ENCODE measurements at regions not wholly inside any gene's neighbourhood (a gene's known extent, or its start where the extent isn't known, plus 50 kb on each side); places are given as distances from the start of the nearest gene placed in this dataset.

GRCh38 chr14:84541018-84541417 is 988.9 kb upstream of the FLRT2 start:
- Histone ChIP-seq H3K9ac (ENCODE audit: low read length in 5 of 5) (no peak overlapping the region), H3K9me3 (ENCODE audit: control insufficient read depth in 5 of 5, low read length in 5 of 5) (no peaks in the 10 kb centered on the region), H3K27ac (ENCODE audit: low read depth, low read length) (no peak overlapping the region), H3K36me3 (ENCODE audit: control insufficient read depth in 5 of 5, insufficient read depth in 5 of 5, low read length in 5 of 5) (no peaks in the 10 kb centered on the region), H3K27me3 (ENCODE audit: control insufficient read depth in 5 of 5, insufficient read depth in 4 of 5, low read length in 5 of 5) (no peaks in the 10 kb centered on the region), H3K4me1 (ENCODE audit: control insufficient read depth in 5 of 5, insufficient read depth in 5 of 5, low read length in 5 of 5) (peaks cover 0 to 21% (median 6%) of the 10 kb centered on the region in 5 donors), H3K4me3 (ENCODE audit: low read depth in 1 of 5, low read length in 5 of 5) (no peak overlapping the region)

- no peaks in the 10 kb centered on the region for H3K27me3 ChIP-seq (ENCODE audit: control insufficient read depth in 5 of 5, insufficient read depth in 4 of 5, low read length in 5 of 5)
- H3K9me3 ChIP-seq (ENCODE audit: control insufficient read depth in 5 of 5, low read length in 5 of 5) = no peaks in the 10 kb centered on the region
- no peak overlapping the region for H3K4me3 ChIP-seq (ENCODE audit: low read depth in 1 of 5, low read length in 5 of 5)
- peaks cover 0 to 21% (median 6%) of the 10 kb centered on the region in 5 donors for H3K4me1 ChIP-seq (ENCODE audit: control insufficient read depth in 5 of 5, insufficient read depth in 5 of 5, low read length in 5 of 5)
- H3K27ac ChIP-seq (ENCODE audit: low read depth, low read length) = no peak overlapping the region
- no peaks in the 10 kb centered on the region for H3K36me3 ChIP-seq (ENCODE audit: control insufficient read depth in 5 of 5, insufficient read depth in 5 of 5, low read length in 5 of 5)
- no peak overlapping the region for H3K9ac ChIP-seq (ENCODE audit: low read length in 5 of 5)
Observed at GRCh38 chr14:84543859-84544258, 986.1 kb upstream of the FLRT2 start.

GRCh38 chr14:84544486-84545131 is 985.3 kb upstream of the FLRT2 start:
- no peaks in the 10 kb centered on the region for H3K36me3 ChIP-seq (ENCODE audit: control insufficient read depth in 5 of 5, insufficient read depth in 5 of 5, low read length in 5 of 5)
- H3K9ac ChIP-seq (ENCODE audit: low read length in 5 of 5) = no peak overlapping the region
- H3K4me1 ChIP-seq (ENCODE audit: control insufficient read depth in 5 of 5, insufficient read depth in 5 of 5, low read length in 5 of 5) = peaks cover 0 to 21% (median 6%) of the 10 kb centered on the region in 5 donors
- no peaks in the 10 kb centered on the region for H3K27me3 ChIP-seq (ENCODE audit: control insufficient read depth in 5 of 5, insufficient read depth in 4 of 5, low read length in 5 of 5)
- H3K27ac ChIP-seq (ENCODE audit: low read depth, low read length) = no peak overlapping the region
- H3K4me3 ChIP-seq (ENCODE audit: low read depth in 1 of 5, low read length in 5 of 5) = no peak overlapping the region
- no peaks in the 10 kb centered on the region for H3K9me3 ChIP-seq (ENCODE audit: control insufficient read depth in 5 of 5, low read length in 5 of 5)

GRCh38 chr14:84546236-84546635 is 983.7 kb upstream of the FLRT2 start:
- Histone ChIP-seq H3K27ac (ENCODE audit: low read depth, low read length) (no peak overlapping the region), H3K36me3 (ENCODE audit: control insufficient read depth in 5 of 5, insufficient read depth in 5 of 5, low read length in 5 of 5) (no peaks in the 10 kb centered on the region), H3K9me3 (ENCODE audit: control insufficient read depth in 5 of 5, low read length in 5 of 5) (no peaks in the 10 kb centered on the region), H3K27me3 (ENCODE audit: control insufficient read depth in 5 of 5, insufficient read depth in 4 of 5, low read length in 5 of 5) (no peaks in the 10 kb centered on the region), H3K9ac (ENCODE audit: low read length in 5 of 5) (no peak overlapping the region), H3K4me1 (ENCODE audit: control insufficient read depth in 5 of 5, insufficient read depth in 5 of 5, low read length in 5 of 5) (peaks cover 0 to 12% (median under 1%) of the 10 kb centered on the region in 5 donors), H3K4me3 (ENCODE audit: low read depth in 1 of 5, low read length in 5 of 5) (no peak overlapping the region)

GRCh38 chr14:84554136-84554535 is 975.8 kb upstream of the FLRT2 start:
- Histone ChIP-seq H3K36me3 (ENCODE audit: control insufficient read depth in 5 of 5, insufficient read depth in 5 of 5, low read length in 5 of 5) (no peaks in the 10 kb centered on the region), H3K27ac (ENCODE audit: low read depth, low read length) (no peak overlapping the region), H3K4me1 (ENCODE audit: control insufficient read depth in 5 of 5, insufficient read depth in 5 of 5, low read length in 5 of 5) (peaks cover 0 to 2% (median 0%) of the 10 kb centered on the region in 5 donors)

GRCh38 chr14:84555493-84555892 is 974.5 kb upstream of the FLRT2 start:
- Histone ChIP-seq H3K36me3 (ENCODE audit: control insufficient read depth in 5 of 5, insufficient read depth in 5 of 5, low read length in 5 of 5) (no peaks in the 10 kb centered on the region), H3K27me3 (ENCODE audit: control insufficient read depth in 5 of 5, insufficient read depth in 4 of 5, low read length in 5 of 5) (no peaks in the 10 kb centered on the region), H3K27ac (ENCODE audit: low read depth, low read length) (no peak overlapping the region), H3K4me1 (ENCODE audit: control insufficient read depth in 5 of 5, insufficient read depth in 5 of 5, low read length in 5 of 5) (peaks cover 0 to 2% (median 0%) of the 10 kb centered on the region in 5 donors), H3K4me3 (ENCODE audit: low read depth in 1 of 5, low read length in 5 of 5) (no peak overlapping the region), H3K9ac (ENCODE audit: low read length in 5 of 5) (no peak overlapping the region), H3K9me3 (ENCODE audit: control insufficient read depth in 5 of 5, low read length in 5 of 5) (peaks cover 0 to 6% (median 0%) of the 10 kb centered on the region in 5 donors)

More at GRCh38 chr14:84554136-84554535, 975.8 kb upstream of the FLRT2 start:
- Histone ChIP-seq H3K9me3 (ENCODE audit: control insufficient read depth in 5 of 5, low read length in 5 of 5) (peaks cover 0 to 6% (median 0%) of the 10 kb centered on the region in 5 donors), H3K4me3 (ENCODE audit: low read depth in 1 of 5, low read length in 5 of 5) (no peak overlapping the region), H3K27me3 (ENCODE audit: control insufficient read depth in 5 of 5, insufficient read depth in 4 of 5, low read length in 5 of 5) (no peaks in the 10 kb centered on the region), H3K9ac (ENCODE audit: low read length in 5 of 5) (no peak overlapping the region)

- no peak overlapping the region for H3K27ac ChIP-seq (ENCODE audit: low read depth, low read length)
- no peaks in the 10 kb centered on the region for H3K4me1 ChIP-seq (ENCODE audit: control insufficient read depth in 5 of 5, insufficient read depth in 5 of 5, low read length in 5 of 5)
- no peak overlapping the region for H3K9ac ChIP-seq (ENCODE audit: low read length in 5 of 5)
- H3K9me3 ChIP-seq (ENCODE audit: control insufficient read depth in 5 of 5, low read length in 5 of 5) = no peaks in the 10 kb centered on the region
- no peaks in the 10 kb centered on the region for H3K27me3 ChIP-seq (ENCODE audit: control insufficient read depth in 5 of 5, insufficient read depth in 4 of 5, low read length in 5 of 5)
- H3K36me3 ChIP-seq (ENCODE audit: control insufficient read depth in 5 of 5, insufficient read depth in 5 of 5, low read length in 5 of 5) = no peaks in the 10 kb centered on the region
- H3K4me3 ChIP-seq (ENCODE audit: low read depth in 1 of 5, low read length in 5 of 5) = no peak overlapping the region
Observed at GRCh38 chr14:84566109-84566508, 963.8 kb upstream of the FLRT2 start.

- Histone ChIP-seq H3K36me3 (ENCODE audit: control insufficient read depth in 5 of 5, insufficient read depth in 5 of 5, low read length in 5 of 5) (no peaks in the 10 kb centered on the region), H3K4me1 (ENCODE audit: control insufficient read depth in 5 of 5, insufficient read depth in 5 of 5, low read length in 5 of 5) (no peaks in the 10 kb centered on the region), H3K9ac (ENCODE audit: low read length in 5 of 5) (no peak overlapping the region), H3K4me3 (ENCODE audit: low read depth in 1 of 5, low read length in 5 of 5) (no peak overlapping the region), H3K27me3 (ENCODE audit: control insufficient read depth in 5 of 5, insufficient read depth in 4 of 5, low read length in 5 of 5) (no peaks in the 10 kb centered on the region), H3K9me3 (ENCODE audit: control insufficient read depth in 5 of 5, low read length in 5 of 5) (no peaks in the 10 kb centered on the region), H3K27ac (ENCODE audit: low read depth, low read length) (no peak overlapping the region)
Observed at GRCh38 chr14:84575681-84576080, 954.3 kb upstream of the FLRT2 start.

- Histone ChIP-seq H3K4me1 (ENCODE audit: control insufficient read depth in 5 of 5, insufficient read depth in 5 of 5, low read length in 5 of 5) (no peaks in the 10 kb centered on the region), H3K27me3 (ENCODE audit: control insufficient read depth in 5 of 5, insufficient read depth in 4 of 5, low read length in 5 of 5) (no peaks in the 10 kb centered on the region), H3K9ac (ENCODE audit: low read length in 5 of 5) (no peak overlapping the region), H3K9me3 (ENCODE audit: control insufficient read depth in 5 of 5, low read length in 5 of 5) (peaks cover 0 to 3% (median 0%) of the 10 kb centered on the region in 5 donors), H3K36me3 (ENCODE audit: control insufficient read depth in 5 of 5, insufficient read depth in 5 of 5, low read length in 5 of 5) (no peaks in the 10 kb centered on the region), H3K27ac (ENCODE audit: low read depth, low read length) (no peak overlapping the region), H3K4me3 (ENCODE audit: low read depth in 1 of 5, low read length in 5 of 5) (no peak overlapping the region)
Observed at GRCh38 chr14:84579292-84579691, 950.7 kb upstream of the FLRT2 start.

GRCh38 chr14:84581041-84581440 is 948.9 kb upstream of the FLRT2 start:
- no peak overlapping the region for H3K27ac ChIP-seq (ENCODE audit: low read depth, low read length)
- no peaks in the 10 kb centered on the region for H3K4me1 ChIP-seq (ENCODE audit: control insufficient read depth in 5 of 5, insufficient read depth in 5 of 5, low read length in 5 of 5)
- peaks cover 0 to 3% (median 0%) of the 10 kb centered on the region in 5 donors for H3K9me3 ChIP-seq (ENCODE audit: control insufficient read depth in 5 of 5, low read length in 5 of 5)
- no peaks in the 10 kb centered on the region for H3K27me3 ChIP-seq (ENCODE audit: control insufficient read depth in 5 of 5, insufficient read depth in 4 of 5, low read length in 5 of 5)
- H3K36me3 ChIP-seq (ENCODE audit: control insufficient read depth in 5 of 5, insufficient read depth in 5 of 5, low read length in 5 of 5) = no peaks in the 10 kb centered on the region
- no peak overlapping the region for H3K9ac ChIP-seq (ENCODE audit: low read length in 5 of 5)
- H3K4me3 ChIP-seq (ENCODE audit: low read depth in 1 of 5, low read length in 5 of 5) = no peak overlapping the region
